ENCODE measurements at regions not wholly inside any gene's neighbourhood (a gene's known extent, or its start where the extent isn't known, plus 50 kb on each side); places are given as distances from the start of the nearest gene placed in this dataset.

- no peak for DNase-seq (ENCODE audit: low spot score)
- intact Hi-C loops (cut with DNase I), result no loop called here
Measured at GRCh38 chr11:109229682-109230081, 192.3 kb upstream of the C11orf87 start.

- intact Hi-C loops (cut with DNase I), result loop anchor here in 1 of 2 donors (5.0 kb wide), 1 partner anchor 874 kb away; no protein-coding TSS in a partner anchor
- no peak for DNase-seq (ENCODE audit: low spot score)
Measured at GRCh38 chr11:109236188-109236587, 185.8 kb upstream of the C11orf87 start.

DNA sequence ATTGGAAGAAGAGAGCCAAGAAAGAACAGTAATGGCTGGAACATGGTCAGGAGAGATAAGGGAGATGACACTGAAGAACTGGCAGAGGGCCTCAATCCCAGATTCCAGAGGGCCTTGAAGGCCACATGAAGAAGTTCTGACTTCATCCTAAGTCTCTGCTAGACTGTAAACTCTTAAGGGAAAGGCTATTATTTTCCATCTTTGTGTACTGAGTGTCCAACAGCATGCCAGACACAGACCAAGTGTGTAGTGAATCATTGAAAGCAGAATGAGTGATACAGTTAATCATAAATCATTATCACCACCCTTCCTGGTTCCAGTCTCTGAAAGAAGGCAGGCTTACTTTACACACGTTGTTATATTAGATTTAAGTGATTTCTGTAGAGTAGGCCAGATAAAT, 185.3 kb upstream of the C11orf87 start:
- intact Hi-C loops (cut with DNase I), result loop anchor here in 1 of 2 donors (5.0 kb wide), 1 partner anchor 874 kb away; no protein-coding TSS in a partner anchor
- DNase-seq (ENCODE audit: low spot score), result no peak

DNA sequence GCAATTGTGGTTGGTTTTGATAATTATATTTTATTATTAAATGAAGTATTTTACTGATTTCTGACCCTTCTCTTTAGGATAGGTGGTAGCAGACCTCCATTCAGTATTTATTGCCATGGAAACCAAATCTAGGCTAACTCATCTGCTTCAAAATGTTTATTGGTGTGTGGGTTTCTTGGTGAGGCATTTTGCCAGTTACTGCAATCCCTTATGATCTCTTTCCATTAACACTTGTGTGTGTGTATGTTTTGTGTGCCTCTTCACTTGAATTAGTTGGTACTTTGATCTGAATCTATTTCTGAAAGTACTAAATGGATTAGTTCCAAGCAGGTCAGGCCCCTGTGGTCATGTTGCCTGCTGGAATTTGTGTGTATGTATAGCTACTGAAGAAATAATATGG, 184.4 kb upstream of the C11orf87 start:
- intact Hi-C loops (cut with DNase I), result loop anchor here in 1 of 2 donors (5.0 kb wide), 1 partner anchor 875 kb away; no protein-coding TSS in a partner anchor
- no peak for DNase-seq (ENCODE audit: low spot score)

- intact Hi-C loops (cut with DNase I), result no loop called here
- DNase-seq (ENCODE audit: low spot score), result no peak
Measured at GRCh38 chr11:109241988-109242536, 179.9 kb upstream of the C11orf87 start.

GRCh38 chr11:109247071-109247470, 174.9 kb upstream of the C11orf87 start:
- intact Hi-C loops (cut with DNase I), result no loop called here
- no peak for DNase-seq (ENCODE audit: low spot score)

DNA sequence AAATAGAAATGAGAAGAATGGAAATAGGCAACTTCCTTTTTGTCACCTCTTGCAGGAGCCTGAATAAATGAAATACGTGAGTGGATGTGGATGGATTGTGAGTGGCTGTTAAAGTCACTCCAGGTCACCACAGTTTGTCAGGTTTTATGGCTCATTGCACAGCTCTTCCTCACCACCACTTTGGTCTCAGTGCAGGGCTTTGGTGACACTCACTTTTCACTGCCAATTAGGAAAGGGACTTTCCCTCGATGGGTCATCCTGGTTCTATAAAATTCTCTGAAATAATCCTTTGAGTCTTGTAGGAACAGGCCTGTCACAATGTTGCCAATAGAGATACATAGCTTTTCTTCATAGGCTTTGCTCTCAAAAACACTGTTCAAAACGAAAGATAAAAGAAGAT, 172.4 kb upstream of the C11orf87 start:
- no peak for DNase-seq (ENCODE audit: low spot score)
- intact Hi-C loops (cut with DNase I), result no loop called here

- DNase-seq (ENCODE audit: low spot score), result no peak
- intact Hi-C loops (cut with DNase I), result no loop called here
Measured at GRCh38 chr11:109251230-109251629, 170.8 kb upstream of the C11orf87 start.

- DNase-seq (ENCODE audit: low spot score), result no peak
- intact Hi-C loops (cut with DNase I), result no loop called here
Measured at GRCh38 chr11:109264128-109264527, 157.9 kb upstream of the C11orf87 start.

- DNase-seq (ENCODE audit: low spot score), result no peak
- intact Hi-C loops (cut with DNase I), result no loop called here
Measured at GRCh38 chr11:109267293-109268095, 154.5 kb upstream of the C11orf87 start.

DNA sequence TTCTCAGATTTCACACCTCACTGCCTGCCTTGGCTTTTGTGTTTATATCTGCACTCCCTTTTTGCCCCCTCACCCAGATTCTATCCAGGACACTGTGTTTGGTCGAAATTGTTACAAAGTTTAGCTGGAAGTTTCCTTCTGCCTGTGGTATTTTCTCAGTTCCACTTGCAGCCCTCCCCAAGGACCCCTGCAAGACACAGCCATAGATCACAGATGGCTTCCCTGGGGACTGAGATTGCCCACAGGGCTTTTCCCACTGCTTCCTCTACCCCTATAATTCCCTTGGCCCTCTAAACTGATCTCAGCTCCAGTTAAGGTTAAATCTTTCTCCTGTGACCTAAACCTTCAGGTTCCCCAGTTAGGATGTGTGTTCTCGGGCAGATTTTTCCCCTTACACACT, 146.1 kb upstream of the C11orf87 start:
- intact Hi-C loops (cut with DNase I), result no loop called here
- DNase-seq (ENCODE audit: low spot score), result no peak

GRCh38 chr11:109285465-109285864, 136.5 kb upstream of the C11orf87 start:
- intact Hi-C loops (cut with DNase I), result no loop called here
- no peak for DNase-seq (ENCODE audit: low spot score)

- no peak for DNase-seq (ENCODE audit: low spot score)
- intact Hi-C loops (cut with DNase I), result no loop called here
Measured at GRCh38 chr11:109291553-109291952, 130.4 kb upstream of the C11orf87 start.

DNA sequence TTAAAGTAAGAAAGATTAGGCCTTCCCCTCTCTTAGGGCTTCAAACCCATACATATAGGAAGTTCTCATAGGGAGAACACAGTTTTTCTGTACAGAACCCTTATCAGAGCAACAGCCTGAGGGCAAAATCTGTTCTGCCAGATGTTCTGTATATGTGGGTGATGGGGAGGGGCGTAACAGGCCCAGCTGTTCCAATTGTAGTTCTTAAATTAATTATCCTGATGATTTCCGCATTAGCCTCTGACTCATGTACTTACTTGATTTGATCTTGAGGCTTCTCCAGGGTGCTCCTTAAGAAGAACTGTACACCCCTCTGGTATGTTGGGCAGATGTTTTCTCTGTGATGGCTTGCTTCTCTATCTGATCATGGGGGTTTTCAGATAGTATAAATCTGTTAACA, 123.1 kb upstream of the C11orf87 start:
- intact Hi-C loops (cut with DNase I), result no loop called here
- no peak for DNase-seq (ENCODE audit: low spot score)

DNA sequence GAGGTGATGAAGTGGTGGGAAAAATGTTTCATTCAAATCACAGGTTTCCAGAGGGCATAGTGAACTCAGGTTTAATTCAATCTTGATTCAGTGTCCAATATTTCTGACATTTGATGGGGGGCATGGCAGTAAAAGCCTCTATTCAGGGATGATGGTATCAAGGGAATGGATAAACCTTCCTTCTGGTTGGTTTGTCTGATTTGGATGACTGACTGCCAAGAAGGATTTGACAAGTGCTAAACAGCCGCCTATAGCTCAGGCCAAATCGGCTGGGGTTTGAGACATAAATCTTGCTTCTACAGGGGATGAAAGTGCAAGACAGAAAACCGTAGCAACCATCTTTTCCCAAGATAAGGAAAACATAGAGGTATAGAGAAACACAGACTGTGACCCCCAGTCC, 121.8 kb upstream of the C11orf87 start:
- no peak for DNase-seq (ENCODE audit: low spot score)
- intact Hi-C loops (cut with DNase I), result no loop called here

GRCh38 chr11:109302591-109303334, 119.2 kb upstream of the C11orf87 start:
- intact Hi-C loops (cut with DNase I), result no loop called here
- DNase-seq (ENCODE audit: low spot score), result no peak

- intact Hi-C loops (cut with DNase I), result no loop called here
Measured at GRCh38 chr11:109303342-109303741, 118.6 kb upstream of the C11orf87 start.

GRCh38 chr11:109304159-109304558, 117.8 kb upstream of the C11orf87 start:
- DNase-seq (ENCODE audit: low spot score), result no peak
- intact Hi-C loops (cut with DNase I), result no loop called here

More at GRCh38 chr11:109303342-109303741, 118.6 kb upstream of the C11orf87 start:
- DNase-seq (ENCODE audit: low spot score), result no peak

DNA sequence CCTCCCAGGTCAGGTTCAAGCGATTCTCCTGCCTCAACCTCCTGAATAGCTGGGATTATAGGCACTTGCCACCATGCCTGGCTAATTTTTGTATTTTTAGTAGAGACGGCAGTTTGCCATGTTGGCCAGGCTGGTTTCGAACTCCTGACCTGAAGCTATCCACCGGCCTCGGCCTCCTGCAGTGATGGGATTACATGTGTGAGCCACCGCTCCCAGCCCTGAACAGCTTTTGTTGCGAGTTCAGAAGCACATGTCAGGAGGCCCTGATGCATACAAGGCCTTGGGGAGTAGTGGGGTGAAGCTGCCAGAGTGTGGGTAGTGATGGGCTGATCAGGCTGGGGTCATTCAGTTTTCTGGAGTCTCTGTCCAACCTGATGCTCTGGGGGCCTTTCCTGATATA, 117.0 kb upstream of the C11orf87 start:
- intact Hi-C loops (cut with DNase I), result no loop called here

DNA sequence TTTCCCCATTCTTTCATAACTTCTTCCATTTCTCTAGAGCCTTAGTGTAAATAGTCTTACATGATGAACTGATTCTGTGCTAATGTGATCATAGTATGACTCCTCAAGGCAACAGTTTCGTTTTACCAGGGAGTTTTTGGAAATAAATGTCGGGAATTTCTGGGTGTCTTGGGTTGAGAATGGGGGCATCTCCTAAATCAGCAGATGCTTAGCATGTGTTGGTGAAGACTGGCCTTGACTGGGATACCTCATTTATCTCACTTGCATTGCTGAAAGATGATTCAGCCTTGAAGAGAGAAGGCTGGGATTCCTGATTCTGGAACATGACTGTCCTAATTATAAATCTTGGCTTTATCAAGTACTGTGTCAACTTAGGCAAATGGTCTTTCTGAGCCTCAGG, 115.7 kb upstream of the C11orf87 start:
- DNase-seq (ENCODE audit: low spot score), result no peak
- intact Hi-C loops (cut with DNase I), result no loop called here

More for the DNA sequence above, 117.0 kb upstream of the C11orf87 start:
- DNase-seq (ENCODE audit: low spot score), result no peak

Data from posterior vena cava (tissue), 2 donors.